ENCODE measurements at regions not wholly inside any gene's neighbourhood (a gene's known extent, or its start where the extent isn't known, plus 50 kb on each side); places are given as distances from the start of the nearest gene placed in this dataset.

GRCh38 chr20:10724449-10725173 is 50.8 kb upstream of the JAG1 start:
- DNase-seq, result no peak

GRCh38 chr20:10728873-10729670 is 55.3 kb upstream of the JAG1 start:
- no peak for DNase-seq

- DNase-seq, result no peak
Measured at GRCh38 chr20:10729785-10730184, 56.0 kb upstream of the JAG1 start.

GRCh38 chr20:10730629-10731183 is 56.9 kb upstream of the JAG1 start:
- no peak for DNase-seq

- DNase-seq, result no peak
Measured at GRCh38 chr20:10731190-10731965, 57.6 kb upstream of the JAG1 start.

GRCh38 chr20:10733122-10733521 is 59.3 kb upstream of the JAG1 start:
- DNase-seq, result no peak

GRCh38 chr20:10735195-10735949 is 61.6 kb upstream of the JAG1 start:
- DNase-seq, result no peak

GRCh38 chr20:10739134-10739533 is 65.3 kb upstream of the JAG1 start:
- DNase-seq, result no peak

- no peak for DNase-seq
Measured at GRCh38 chr20:10739566-10739965, 65.8 kb upstream of the JAG1 start.

- no peak for DNase-seq
Measured at GRCh38 chr20:10741060-10741459, 67.3 kb upstream of the JAG1 start.

GRCh38 chr20:10745790-10746189 is 72.0 kb upstream of the JAG1 start:
- no peak for DNase-seq

GRCh38 chr20:10747019-10747418 is 73.2 kb upstream of the JAG1 start:
- DNase-seq, result no peak

- DNase-seq, result no peak
Measured at GRCh38 chr20:10749084-10749483, 75.3 kb upstream of the JAG1 start.

GRCh38 chr20:10752206-10752605 is 78.4 kb upstream of the JAG1 start:
- DNase-seq, result no peak

- DNase-seq, result no peak
Measured at GRCh38 chr20:10754824-10755223, 81.0 kb upstream of the JAG1 start.

- no peak for DNase-seq
Measured at GRCh38 chr20:10758446-10758845, 84.6 kb upstream of the JAG1 start.

GRCh38 chr20:10761232-10761631 is 87.4 kb upstream of the JAG1 start:
- no peak for DNase-seq

GRCh38 chr20:10761786-10762185 is 88.0 kb upstream of the JAG1 start:
- DNase-seq, result no peak

GRCh38 chr20:10762216-10762615 is 88.4 kb upstream of the JAG1 start:
- DNase-seq, result no peak

- DNase-seq, result no peak
Measured at GRCh38 chr20:10763112-10763511, 89.3 kb upstream of the JAG1 start.

GRCh38 chr20:10769700-10770099 is 95.9 kb upstream of the JAG1 start:
- DNase-seq, result no peak

GRCh38 chr20:10770753-10771152 is 97.0 kb upstream of the JAG1 start:
- no peak for DNase-seq
